Liver (tissue), 3 donors: ENCODE measurements at regions not wholly inside any gene's neighbourhood (a gene's known extent, or its start where the extent isn't known, plus 50 kb on each side); places are given as distances from the start of the nearest gene placed in this dataset.

Experiments
- CTCF ChIP-seq: fragments of 150-350 bp; IDR thresholded peaks from 2 replicates; pipeline ENCODE4 v1.5.1; 2017; ENCODE audit warnings: improper control_type of control experiment, low read depth, low read length; ENCODE audit not compliant: missing input control
- RXRA ChIP-seq, 2 donors: IDR thresholded peaks; 2 replicates each; pipeline ENCODE4 v1.6.1; 2017 to 2018; ENCODE audit warnings: antibody characterized with exemption in 2 of 2, mild to moderate bottlenecking in 1 of 2
- donor health status: healthy.
- donor health status: healthy.

DNA sequence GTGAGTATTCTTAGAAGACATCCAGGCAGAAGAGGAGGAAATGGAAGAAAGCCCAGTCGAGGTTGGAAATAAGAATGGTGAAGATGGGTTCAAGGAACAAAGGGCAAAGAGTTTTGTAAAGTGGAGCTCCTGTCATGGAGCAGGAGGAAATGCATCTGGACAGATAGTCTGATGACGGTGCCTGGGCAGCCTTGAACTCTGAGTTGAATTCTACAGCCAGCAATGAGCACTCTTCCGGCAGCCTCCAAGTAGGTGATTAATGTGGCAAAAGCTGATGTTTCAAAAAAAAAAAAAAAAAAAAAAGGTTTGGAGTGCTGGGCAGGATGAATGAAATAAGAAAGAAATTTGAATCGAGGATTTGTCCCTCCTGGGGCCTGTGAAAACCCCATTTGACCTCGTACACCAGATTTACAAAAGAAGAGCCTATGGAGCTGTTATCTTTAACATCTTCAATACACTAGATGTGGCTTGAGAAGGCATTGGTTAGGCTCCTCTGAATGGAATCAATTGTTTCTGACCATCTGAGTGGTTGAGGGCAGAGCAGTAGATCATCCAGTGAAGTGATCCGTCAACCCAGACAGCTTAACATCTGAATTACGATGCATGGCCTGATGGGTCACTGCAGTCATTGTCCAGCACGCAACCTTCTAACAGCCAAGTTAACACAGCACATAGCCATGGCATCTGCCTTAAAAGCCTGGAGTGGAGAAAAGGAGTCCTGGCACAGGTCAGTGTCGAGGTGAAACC, 449.7 kb downstream of the TXNL1 start:
- no peak for TF ChIP-seq CTCF
- TF ChIP-seq RXRA (IDR thresholded peaks at IDR 0.05) = no peak
